ENCODE measurements at regions not wholly inside any gene's neighbourhood (a gene's known extent, or its start where the extent isn't known, plus 50 kb on each side); places are given as distances from the start of the nearest gene placed in this dataset.

- TF ChIP-seq ZNF202 (tag by site-specific recombination; IDR thresholded peaks at IDR 0.05; ENCODE audit: borderline replicate concordance) (no peak), ZNF791 (tag by site-specific recombination; IDR thresholded peaks at IDR 0.05) (no peak), TSHZ1 (tag by site-specific recombination; IDR thresholded peaks at IDR 0.05; ENCODE audit: borderline replicate concordance) (no peak), ZNF221 (tag by site-specific recombination; IDR thresholded peaks at IDR 0.05; ENCODE audit: borderline replicate concordance) (no peak), GLI2 (tag by site-specific recombination; IDR thresholded peaks at IDR 0.05; ENCODE audit: borderline replicate concordance, low read depth) (no peak), ZNF2 (tag by site-specific recombination; IDR thresholded peaks at IDR 0.05) (no peak), SP7 (tag by site-specific recombination; IDR thresholded peaks at IDR 0.05) (no peak), ZNF544 (tag by site-specific recombination; IDR thresholded peaks at IDR 0.05) (no peak), SP2 (tag by site-specific recombination; IDR thresholded peaks at IDR 0.05) (no peak), ZNF350 (tag by site-specific recombination; IDR thresholded peaks at IDR 0.05) (no peak)
- TF ChIP-seq, protein P1, sequence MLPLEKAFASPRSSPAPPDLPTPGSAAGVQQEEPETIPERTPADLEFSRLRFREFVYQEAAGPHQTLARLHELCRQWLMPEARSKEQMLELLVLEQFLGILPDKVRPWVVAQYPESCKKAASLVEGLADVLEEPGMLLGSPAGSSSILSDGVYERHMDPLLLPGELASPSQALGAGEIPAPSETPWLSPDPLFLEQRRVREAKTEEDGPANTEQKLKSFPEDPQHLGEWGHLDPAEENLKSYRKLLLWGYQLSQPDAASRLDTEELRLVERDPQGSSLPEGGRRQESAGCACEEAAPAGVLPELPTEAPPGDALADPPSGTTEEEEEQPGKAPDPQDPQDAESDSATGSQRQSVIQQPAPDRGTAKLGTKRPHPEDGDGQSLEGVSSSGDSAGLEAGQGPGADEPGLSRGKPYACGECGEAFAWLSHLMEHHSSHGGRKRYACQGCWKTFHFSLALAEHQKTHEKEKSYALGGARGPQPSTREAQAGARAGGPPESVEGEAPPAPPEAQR (tag by site-specific recombination; IDR thresholded peaks at IDR 0.05): no peak
- TF ChIP-seq, protein P2, sequence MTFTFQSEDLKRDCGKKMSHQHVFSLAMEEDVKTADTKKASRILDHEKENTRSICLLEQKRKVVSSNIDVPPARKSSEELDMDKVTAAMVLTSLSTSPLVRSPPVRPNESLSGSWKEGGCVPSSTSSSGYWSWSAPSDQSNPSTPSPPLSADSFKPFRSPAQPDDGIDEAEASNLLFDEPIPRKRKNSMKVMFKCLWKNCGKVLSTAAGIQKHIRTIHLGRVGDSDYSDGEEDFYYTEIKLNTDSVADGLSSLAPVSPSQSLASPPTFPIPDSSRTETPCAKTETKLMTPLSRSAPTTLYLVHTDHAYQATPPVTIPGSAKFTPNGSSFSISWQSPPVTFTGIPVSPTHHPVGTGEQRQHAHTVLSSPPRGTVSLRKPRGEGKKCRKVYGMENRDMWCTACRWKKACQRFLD (tag by site-specific recombination; IDR thresholded peaks at IDR 0.05): no peak
These were observed 224.2 kb downstream of the RBM43 start (continued) for GRCh38 chr2:151037434-151037833.

GRCh38 chr2:151033271-151034248, 228.1 kb downstream of the RBM43 start:
- POLR2A ChIA-PET: no interaction called here
- CTCF ChIA-PET: interaction anchor here (0.5 to 2.3 kb wide), 5 partner anchors 18 to 1522 kb away, joined by 3 to 15 read pairs (median 4); no protein-coding TSS in a partner anchor
- H3K4me3 ChIP-seq (ENCODE audit: low read depth, low read length): no peak overlapping the region

More at GRCh38 chr2:151033271-151034248, 228.1 kb downstream of the RBM43 start:
- TF ChIP-seq ZNF335 (tag by site-specific recombination; conservative IDR thresholded peaks at IDR 0.05): no peak
- TF ChIP-seq, protein P3, sequence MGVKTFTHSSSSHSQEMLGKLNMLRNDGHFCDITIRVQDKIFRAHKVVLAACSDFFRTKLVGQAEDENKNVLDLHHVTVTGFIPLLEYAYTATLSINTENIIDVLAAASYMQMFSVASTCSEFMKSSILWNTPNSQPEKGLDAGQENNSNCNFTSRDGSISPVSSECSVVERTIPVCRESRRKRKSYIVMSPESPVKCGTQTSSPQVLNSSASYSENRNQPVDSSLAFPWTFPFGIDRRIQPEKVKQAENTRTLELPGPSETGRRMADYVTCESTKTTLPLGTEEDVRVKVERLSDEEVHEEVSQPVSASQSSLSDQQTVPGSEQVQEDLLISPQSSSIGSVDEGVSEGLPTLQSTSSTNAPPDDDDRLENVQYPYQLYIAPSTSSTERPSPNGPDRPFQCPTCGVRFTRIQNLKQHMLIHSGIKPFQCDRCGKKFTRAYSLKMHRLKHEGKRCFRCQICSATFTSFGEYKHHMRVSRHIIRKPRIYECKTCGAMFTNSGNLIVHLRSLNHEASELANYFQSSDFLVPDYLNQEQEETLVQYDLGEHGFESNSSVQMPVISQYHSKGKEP (tag by site-specific recombination; IDR thresholded peaks at IDR 0.05): no peak
- TF ChIP-seq ZBTB26 (tag by site-specific recombination; optimal IDR thresholded peaks at IDR 0.05): no peak
- no peak for TF ChIP-seq TSHZ1 (tag by site-specific recombination; IDR thresholded peaks at IDR 0.05; ENCODE audit: borderline replicate concordance)
- Histone ChIP-seq H3K27ac (ENCODE audit: extremely low read depth, low read depth, low read length) (no peak overlapping the region), H3K4me1 (ENCODE audit: control insufficient read depth, insufficient read depth, low read length) (peaks cover 4% of the 10 kb centered on the region; the same call in 1 of the 2 replicates), H3K36me3 (ENCODE audit: control insufficient read depth in 2 of 2, insufficient read depth in 1 of 2, low read length in 2 of 2) (no peaks in the 10 kb centered on the region), H3K9me3 (ENCODE audit: control insufficient read depth, insufficient read depth, low read depth, low read length) (no peaks in the 10 kb centered on the region)

Data from HEK293 (cell line).